ENCODE measurements at regions not wholly inside any gene's neighbourhood (a gene's known extent, or its start where the extent isn't known, plus 50 kb on each side); places are given as distances from the start of the nearest gene placed in this dataset.
A peak's percentile ranks its signal among the peaks of the same experiment; 100 is the strongest.

DNA sequence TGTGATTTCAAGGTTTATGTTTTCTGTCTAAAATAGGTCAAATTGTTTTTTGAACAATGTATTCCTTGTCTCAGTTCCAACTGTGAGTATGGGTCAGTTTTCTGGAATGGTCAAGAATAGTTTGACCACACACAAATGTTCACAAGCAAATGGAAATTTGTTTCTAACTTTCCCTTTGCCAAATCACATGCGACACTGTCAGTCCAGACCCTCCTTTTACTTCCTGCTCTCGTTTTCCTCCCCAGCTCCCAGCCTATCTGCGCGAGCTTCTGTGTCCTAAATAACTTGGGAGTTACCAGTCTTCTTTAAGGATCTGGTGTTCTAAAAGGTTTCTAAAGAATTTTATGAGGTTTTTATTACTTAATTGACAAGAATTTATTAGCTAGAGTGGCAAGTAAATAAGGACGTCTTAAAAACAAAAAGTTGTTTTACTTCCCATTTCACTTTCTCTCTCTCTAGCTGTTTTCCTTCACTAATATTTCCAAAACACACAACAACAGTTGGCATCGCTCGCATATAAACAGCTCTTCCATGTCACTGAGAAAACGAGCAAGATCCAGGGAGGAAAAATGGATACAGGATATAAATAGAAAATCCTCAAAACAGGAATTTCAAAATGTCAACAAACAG, 266.1 kb upstream of the KLF6 start:
- Histone ChIP-seq H3K4me3 (peak overlapping the region; percentile 32), H3K27me3 (replicated peaks) (no peaks in the 10 kb centered on the region), H3K36me3 (no peaks in the 10 kb centered on the region), H3K4me1 (replicated peaks) (peaks cover 10% of the 10 kb centered on the region), H3K9me3 (replicated peaks) (no peaks in the 10 kb centered on the region), H3K27ac (peak overlapping the region; percentile 44)
- peak in 1 of 2 experiments; percentile 62 for DNase-seq (ENCODE audit: low read depth in 1 of 2, low spot score in 2 of 2)

DNA sequence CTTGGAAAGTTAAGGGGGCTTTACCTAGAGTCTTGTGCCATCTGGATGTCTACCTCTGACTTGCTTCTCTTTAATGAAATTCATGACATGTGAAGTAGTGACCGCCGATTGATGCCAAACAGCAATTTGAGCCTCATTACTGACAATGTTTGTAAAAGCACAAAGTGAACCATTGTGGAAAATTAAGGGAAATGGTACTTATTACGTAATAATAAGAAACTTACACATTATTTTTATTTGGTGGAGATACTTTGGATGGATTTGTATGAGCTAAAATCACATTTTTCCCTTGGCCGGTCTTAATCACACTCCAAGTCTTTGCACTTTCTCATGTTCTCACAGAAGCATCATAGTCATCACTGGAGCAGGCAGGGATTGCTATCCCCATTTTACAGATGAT, 265.1 kb upstream of the KLF6 start:
- H3K27ac ChIP-seq: no peak overlapping the region
- no peaks in the 10 kb centered on the region for H3K9me3 ChIP-seq (replicated peaks)
- DNase-seq (ENCODE audit: low read depth in 1 of 2, low spot score in 2 of 2): no peak
- H3K27me3 ChIP-seq (replicated peaks): no peaks in the 10 kb centered on the region
- peaks cover 10% of the 10 kb centered on the region for H3K4me1 ChIP-seq (replicated peaks)
- H3K4me3 ChIP-seq: no peak overlapping the region
- H3K36me3 ChIP-seq: no peaks in the 10 kb centered on the region

DNA sequence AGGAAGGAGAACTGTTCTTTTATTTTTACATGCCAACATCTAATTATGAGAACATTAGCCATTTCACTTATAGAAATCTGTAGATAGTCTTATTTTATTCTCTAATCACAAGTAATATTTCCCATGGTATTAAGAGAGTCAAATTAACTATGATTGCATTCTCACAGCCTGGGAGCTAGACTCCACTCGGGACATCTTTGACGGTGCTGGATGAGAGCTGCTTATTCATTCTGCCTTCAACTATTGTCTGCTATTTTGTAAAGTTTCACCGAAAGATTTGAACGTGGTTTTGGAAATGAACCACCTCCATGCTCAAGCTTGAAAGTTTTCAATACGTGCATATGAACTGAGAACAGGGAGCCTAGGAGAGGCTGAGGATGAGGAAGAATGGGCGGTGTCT, 264.3 kb upstream of the KLF6 start:
- Histone ChIP-seq H3K9me3 (replicated peaks) (no peaks in the 10 kb centered on the region), H3K27me3 (replicated peaks) (no peaks in the 10 kb centered on the region), H3K4me1 (replicated peaks) (peaks cover 10% of the 10 kb centered on the region), H3K27ac (no peak overlapping the region), H3K4me3 (no peak overlapping the region), H3K36me3 (no peaks in the 10 kb centered on the region)
- DNase-seq (ENCODE audit: low read depth in 1 of 2, low spot score in 2 of 2): no peak

DNA sequence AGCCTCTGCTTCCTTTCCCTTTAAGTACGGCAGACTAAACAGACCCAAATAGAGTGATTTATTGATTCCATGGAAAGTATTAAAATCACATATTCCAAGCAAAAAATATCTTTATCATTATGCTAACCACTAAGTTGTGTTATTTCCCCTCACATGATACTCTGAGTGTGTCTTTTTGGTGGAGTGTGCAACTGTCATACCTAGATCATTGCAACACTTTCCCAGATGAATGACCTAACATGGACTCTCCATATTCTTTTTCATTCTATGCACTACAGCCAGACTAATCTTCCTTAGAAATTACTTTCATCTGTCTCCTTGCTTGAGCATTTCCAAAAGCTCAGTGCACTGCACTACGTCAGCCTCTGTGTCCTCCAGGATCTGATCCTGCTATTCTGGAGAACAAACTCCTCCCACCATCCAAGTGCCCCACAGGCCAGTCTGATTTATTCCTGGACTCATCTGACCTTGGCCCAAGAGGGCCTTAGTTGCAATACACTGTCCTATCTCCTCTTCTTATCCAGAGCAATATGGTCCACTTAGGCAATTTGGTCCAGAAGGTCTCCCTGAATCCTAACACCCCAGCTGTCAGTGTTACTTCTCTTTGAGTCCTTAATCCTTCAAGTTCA, 263.3 kb upstream of the KLF6 start:
- Histone ChIP-seq H3K4me3 (no peak overlapping the region), H3K27me3 (replicated peaks) (no peaks in the 10 kb centered on the region), H3K4me1 (replicated peaks) (peaks cover 10% of the 10 kb centered on the region), H3K9me3 (replicated peaks) (no peaks in the 10 kb centered on the region), H3K27ac (no peak overlapping the region), H3K36me3 (no peaks in the 10 kb centered on the region)
- DNase-seq (ENCODE audit: low read depth in 1 of 2, low spot score in 2 of 2): no peak

DNA sequence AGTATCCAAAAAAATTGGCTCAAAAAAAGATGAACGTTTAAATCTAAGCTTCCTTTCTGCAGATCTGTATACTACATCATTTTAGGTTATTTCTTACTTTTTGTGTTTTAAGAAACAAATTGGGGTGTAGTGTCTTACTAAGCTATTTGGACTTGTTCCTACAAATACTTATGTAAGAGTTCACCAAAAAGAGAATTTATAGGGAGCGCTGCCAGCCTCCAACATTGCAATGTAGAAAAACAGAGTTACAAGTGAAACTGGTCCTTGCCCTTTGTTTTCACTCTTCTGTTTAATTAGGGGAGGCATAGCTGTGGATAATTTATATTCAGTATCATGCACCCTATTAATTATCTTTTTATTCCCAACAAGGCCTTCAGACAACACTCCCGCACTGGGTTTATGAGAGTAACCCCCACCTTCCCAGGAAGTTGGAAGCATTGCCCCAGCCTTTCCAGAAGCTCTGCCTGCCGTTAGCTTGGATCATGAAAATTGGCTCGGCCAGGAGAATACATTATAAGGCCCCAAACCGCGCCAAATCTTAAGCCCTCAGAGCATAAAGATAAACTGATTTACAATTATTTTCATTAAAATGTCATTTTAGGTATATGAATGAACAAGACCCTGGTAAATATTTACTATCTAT, 261.8 kb upstream of the KLF6 start:
- Histone ChIP-seq H3K9me3 (replicated peaks) (peaks cover under 1% of the 10 kb centered on the region; the same call in 1 of the 2 replicates), H3K4me3 (no peak overlapping the region), H3K36me3 (no peaks in the 10 kb centered on the region), H3K4me1 (replicated peaks) (peaks cover 9% of the 10 kb centered on the region), H3K27ac (no peak overlapping the region), H3K27me3 (replicated peaks) (no peaks in the 10 kb centered on the region)
- DNase-seq (ENCODE audit: low read depth in 1 of 2, low spot score in 2 of 2): no peak

DNA sequence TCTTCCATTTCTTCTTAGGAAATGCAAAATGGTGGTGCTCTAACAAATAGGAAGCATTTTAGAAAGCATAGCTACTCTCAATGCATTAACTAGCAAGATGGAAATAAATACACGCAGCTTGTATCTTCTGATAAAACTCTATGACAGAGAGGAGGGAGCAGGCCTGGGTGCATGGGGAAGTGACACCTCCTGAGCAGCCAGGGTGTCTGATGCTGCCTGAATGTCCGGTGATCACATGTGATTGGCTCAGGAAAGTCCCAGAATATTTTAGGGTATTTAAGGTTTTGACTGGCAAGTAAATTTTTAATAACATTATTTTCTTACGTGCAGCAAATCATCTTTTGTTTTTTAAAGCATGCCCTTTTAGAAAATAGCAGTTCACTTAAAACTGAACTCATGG, 261.0 kb upstream of the KLF6 start:
- peaks cover 8% of the 10 kb centered on the region for H3K9me3 ChIP-seq (replicated peaks)
- H3K27ac ChIP-seq: no peak overlapping the region
- H3K4me3 ChIP-seq: no peak overlapping the region
- H3K4me1 ChIP-seq (replicated peaks): peaks cover 7% of the 10 kb centered on the region; the same call in 1 of the 2 replicates
- no peaks in the 10 kb centered on the region for H3K36me3 ChIP-seq
- no peak for DNase-seq (ENCODE audit: low read depth in 1 of 2, low spot score in 2 of 2)
- no peaks in the 10 kb centered on the region for H3K27me3 ChIP-seq (replicated peaks)

DNA sequence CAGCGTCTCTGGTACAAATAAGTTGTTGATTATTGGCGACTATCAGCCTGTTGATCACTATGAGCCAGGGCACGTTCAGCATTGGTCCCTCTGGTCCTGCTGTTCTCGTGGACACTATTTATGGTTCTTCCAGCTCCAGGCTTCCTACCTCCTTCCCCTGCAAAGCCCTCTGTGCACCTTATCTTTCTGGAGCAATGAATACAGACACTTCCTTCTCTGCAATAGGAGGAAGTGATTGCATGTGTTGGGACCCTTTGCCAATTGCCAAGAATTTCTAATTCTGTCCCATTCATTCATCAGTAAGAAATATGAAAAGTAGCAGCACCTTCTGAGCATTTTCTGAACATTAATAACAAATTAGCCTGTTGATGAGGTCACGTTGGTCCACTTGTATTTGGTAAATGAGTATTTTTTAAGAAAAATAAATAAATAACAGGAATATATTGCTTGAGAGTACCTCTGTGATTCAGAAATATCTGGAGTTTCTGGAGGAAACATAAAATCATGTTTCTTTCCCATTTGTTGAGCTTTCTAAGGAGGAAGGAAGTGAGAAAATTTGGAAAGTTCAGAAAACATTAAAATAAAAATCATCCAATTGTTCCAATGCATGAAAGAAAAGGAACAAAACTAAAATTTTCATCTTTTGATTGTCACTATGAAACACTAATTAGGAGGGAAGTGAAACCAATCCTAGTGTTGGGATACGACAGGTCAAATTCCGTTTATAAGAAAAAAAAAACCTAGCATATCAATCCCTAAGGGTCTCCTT, 259.1 kb upstream of the KLF6 start:
- H3K4me3 ChIP-seq: no peak overlapping the region
- H3K4me1 ChIP-seq (replicated peaks): no peaks in the 10 kb centered on the region
- H3K9me3 ChIP-seq (replicated peaks): peaks cover 11% of the 10 kb centered on the region
- H3K27ac ChIP-seq: no peak overlapping the region
- no peak for DNase-seq (ENCODE audit: low read depth in 1 of 2, low spot score in 2 of 2)
- H3K36me3 ChIP-seq: no peaks in the 10 kb centered on the region
- no peaks in the 10 kb centered on the region for H3K27me3 ChIP-seq (replicated peaks)

DNA sequence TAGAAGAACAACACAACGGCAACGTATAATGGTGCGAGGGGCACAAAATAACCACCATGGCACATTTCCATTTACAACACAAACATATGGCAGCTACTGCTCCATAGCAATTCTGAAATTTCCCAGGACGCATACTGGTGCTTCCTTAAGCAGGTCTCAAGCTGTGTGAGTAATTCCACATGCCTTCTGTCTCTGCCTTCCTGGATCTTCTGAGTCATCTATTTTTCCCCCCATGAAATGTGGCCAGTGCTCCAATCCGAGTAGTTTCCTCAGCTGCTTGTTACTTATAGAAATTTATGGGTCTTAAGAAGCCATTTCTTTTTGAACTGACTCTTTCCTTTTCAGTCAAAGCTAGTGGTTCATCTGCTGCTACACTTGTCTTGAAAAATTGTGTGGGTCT, 256.6 kb upstream of the KLF6 start:
- Histone ChIP-seq H3K4me1 (replicated peaks) (no peaks in the 10 kb centered on the region), H3K27me3 (replicated peaks) (no peaks in the 10 kb centered on the region), H3K4me3 (no peak overlapping the region), H3K36me3 (no peaks in the 10 kb centered on the region), H3K9me3 (replicated peaks) (peaks cover 11% of the 10 kb centered on the region), H3K27ac (no peak overlapping the region)
- no peak for DNase-seq (ENCODE audit: low read depth in 1 of 2, low spot score in 2 of 2)

DNA sequence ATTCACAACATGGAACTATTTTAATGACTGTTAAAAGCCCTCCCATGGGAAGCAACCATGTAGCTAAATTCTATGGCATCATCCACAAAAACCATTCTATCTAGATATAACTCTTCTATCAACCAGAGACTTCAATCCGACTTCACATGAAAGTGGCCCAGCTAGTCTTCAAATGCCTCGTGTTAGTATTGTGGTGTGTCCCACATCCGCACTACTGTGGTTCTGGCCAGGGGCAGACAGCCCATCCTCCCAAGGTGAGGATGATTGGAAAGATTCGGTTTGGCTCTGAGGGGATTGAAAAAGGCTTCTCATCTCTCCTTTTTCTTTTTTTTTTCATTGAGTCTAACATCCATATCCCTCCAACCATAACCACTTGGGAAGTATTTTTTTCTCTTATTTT, 253.0 kb upstream of the KLF6 start:
- H3K9me3 ChIP-seq (replicated peaks): peaks cover 11% of the 10 kb centered on the region
- H3K4me3 ChIP-seq: no peak overlapping the region
- H3K27me3 ChIP-seq (replicated peaks): no peaks in the 10 kb centered on the region
- H3K27ac ChIP-seq: no peak overlapping the region
- no peaks in the 10 kb centered on the region for H3K4me1 ChIP-seq (replicated peaks)
- H3K36me3 ChIP-seq: no peaks in the 10 kb centered on the region
- no peak for DNase-seq (ENCODE audit: low read depth in 1 of 2, low spot score in 2 of 2)

DNA sequence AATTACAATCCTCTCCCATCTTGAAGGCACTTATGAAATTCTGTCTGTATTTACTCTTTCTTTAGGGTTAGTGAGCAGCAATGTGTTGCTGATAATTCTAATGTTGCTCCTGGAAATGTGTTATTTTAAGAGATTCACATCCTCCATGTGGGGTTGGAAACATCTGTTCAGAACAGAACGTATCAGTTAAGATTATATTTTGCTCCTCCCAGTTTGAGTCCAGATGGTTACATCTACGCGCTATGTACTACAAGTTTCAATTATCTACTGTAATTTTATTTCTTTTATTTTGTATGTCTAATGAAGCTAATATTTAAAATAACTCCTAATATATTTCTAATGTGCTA, 250.6 kb upstream of the KLF6 start:
- no peaks in the 10 kb centered on the region for H3K4me1 ChIP-seq (replicated peaks)
- H3K27me3 ChIP-seq (replicated peaks): no peaks in the 10 kb centered on the region
- DNase-seq (ENCODE audit: low read depth in 1 of 2, low spot score in 2 of 2): no peak
- H3K9me3 ChIP-seq (replicated peaks): no peaks in the 10 kb centered on the region
- H3K36me3 ChIP-seq: no peaks in the 10 kb centered on the region
- H3K27ac ChIP-seq: no peak overlapping the region
- no peak overlapping the region for H3K4me3 ChIP-seq

DNA sequence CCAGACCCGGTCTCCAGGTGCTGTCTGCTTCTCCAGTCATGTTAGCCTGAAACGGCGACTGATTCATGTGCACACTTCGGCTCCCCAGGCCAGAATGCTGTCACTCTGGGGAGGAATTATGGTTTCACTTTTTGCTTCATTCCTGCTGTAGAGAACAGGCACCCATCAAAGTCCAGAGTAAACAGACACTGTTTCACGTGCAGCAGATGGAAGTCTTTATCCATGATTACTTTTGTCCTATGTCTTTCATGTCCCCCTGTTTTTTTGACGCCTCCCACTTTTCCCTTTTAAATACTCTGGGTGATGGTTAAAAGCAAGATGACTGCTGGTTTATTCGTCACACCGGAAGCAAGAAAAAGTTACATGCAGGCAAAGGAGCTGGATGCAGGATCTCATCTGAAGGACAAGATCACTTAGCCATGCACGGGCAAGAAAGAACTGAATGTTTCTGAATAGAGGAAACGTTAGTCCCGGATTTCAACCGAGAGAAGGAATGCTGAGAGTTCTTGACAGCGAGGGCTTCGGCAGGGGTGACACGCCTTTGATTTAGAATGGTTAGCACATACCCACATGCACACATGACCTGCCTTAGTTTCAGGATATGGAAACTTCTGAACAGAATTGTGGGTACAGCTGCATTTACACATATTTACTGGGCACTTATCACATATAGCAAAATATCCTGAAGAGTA, 250.0 kb upstream of the KLF6 start:
- Histone ChIP-seq H3K4me3 (no peak overlapping the region), H3K27ac (no peak overlapping the region), H3K9me3 (replicated peaks) (no peaks in the 10 kb centered on the region)

DNA sequence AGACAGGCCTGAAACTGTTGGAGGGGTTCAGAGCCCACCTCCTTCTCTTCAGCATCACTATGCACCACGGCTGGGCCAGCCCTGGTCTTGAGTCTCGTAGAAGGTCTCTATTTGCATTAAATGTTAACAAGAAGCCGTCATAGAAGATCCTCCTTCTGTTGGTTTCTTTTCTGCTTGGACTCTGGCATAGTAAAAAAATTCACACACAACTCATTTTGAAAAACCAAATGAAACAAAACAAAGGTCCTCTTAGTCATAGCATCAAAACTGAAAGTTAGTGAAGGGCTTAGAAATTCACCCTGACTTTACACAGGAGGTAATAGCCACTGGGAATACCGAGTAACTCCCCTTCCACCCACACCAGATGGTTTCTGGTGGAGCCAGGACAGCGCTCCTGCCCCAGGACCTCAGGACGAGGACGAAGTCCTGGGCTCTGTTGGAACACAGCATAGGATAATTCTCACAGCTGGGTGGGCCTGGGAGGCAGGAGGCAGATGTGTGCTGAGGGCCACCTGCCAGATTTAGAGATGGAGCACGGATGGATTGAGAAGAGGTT, 248.4 kb upstream of the KLF6 start:
- Histone ChIP-seq H3K27me3 (replicated peaks) (no peaks in the 10 kb centered on the region), H3K27ac (no peak overlapping the region), H3K36me3 (no peaks in the 10 kb centered on the region), H3K9me3 (replicated peaks) (no peaks in the 10 kb centered on the region; the same call in 1 of the 2 replicates), H3K4me1 (replicated peaks) (no peaks in the 10 kb centered on the region), H3K4me3 (no peak overlapping the region)
- DNase-seq (ENCODE audit: low read depth in 1 of 2, low spot score in 2 of 2): no peak

More for the DNA sequence above, 250.0 kb upstream of the KLF6 start:
- H3K36me3 ChIP-seq: no peaks in the 10 kb centered on the region
- no peaks in the 10 kb centered on the region for H3K27me3 ChIP-seq (replicated peaks)
- DNase-seq (ENCODE audit: low read depth in 1 of 2, low spot score in 2 of 2): no peak
- H3K4me1 ChIP-seq (replicated peaks): no peaks in the 10 kb centered on the region

DNA sequence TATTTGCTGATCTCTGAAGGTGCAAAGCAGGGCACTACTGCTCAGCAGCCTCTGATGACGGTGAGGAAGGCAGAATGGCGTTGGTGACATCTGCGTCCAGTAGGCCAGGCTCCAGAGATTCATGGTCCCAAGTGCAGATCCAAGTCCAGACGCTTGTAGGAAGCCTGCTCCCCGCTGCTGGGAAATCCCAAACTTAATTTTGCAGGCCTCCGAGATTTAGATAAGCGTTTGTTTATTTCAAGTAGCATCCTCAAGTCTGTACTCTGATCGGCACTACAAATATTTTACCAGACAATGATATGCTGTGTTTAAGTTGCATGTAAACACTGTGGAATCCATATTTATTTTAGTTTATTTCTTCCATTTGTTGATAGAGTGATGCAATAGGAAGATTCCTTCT, 244.9 kb upstream of the KLF6 start:
- H3K4me1 ChIP-seq (replicated peaks): no peaks in the 10 kb centered on the region
- H3K4me3 ChIP-seq: no peak overlapping the region
- H3K27ac ChIP-seq: no peak overlapping the region
- no peaks in the 10 kb centered on the region for H3K27me3 ChIP-seq (replicated peaks)
- H3K9me3 ChIP-seq (replicated peaks): no peaks in the 10 kb centered on the region; the same call in 1 of the 2 replicates
- no peaks in the 10 kb centered on the region for H3K36me3 ChIP-seq
- no peak for DNase-seq (ENCODE audit: low read depth in 1 of 2, low spot score in 2 of 2)
